ENCODE measurements at regions not wholly inside any gene's neighbourhood (a gene's known extent, or its start where the extent isn't known, plus 50 kb on each side); places are given as distances from the start of the nearest gene placed in this dataset.

DNA sequence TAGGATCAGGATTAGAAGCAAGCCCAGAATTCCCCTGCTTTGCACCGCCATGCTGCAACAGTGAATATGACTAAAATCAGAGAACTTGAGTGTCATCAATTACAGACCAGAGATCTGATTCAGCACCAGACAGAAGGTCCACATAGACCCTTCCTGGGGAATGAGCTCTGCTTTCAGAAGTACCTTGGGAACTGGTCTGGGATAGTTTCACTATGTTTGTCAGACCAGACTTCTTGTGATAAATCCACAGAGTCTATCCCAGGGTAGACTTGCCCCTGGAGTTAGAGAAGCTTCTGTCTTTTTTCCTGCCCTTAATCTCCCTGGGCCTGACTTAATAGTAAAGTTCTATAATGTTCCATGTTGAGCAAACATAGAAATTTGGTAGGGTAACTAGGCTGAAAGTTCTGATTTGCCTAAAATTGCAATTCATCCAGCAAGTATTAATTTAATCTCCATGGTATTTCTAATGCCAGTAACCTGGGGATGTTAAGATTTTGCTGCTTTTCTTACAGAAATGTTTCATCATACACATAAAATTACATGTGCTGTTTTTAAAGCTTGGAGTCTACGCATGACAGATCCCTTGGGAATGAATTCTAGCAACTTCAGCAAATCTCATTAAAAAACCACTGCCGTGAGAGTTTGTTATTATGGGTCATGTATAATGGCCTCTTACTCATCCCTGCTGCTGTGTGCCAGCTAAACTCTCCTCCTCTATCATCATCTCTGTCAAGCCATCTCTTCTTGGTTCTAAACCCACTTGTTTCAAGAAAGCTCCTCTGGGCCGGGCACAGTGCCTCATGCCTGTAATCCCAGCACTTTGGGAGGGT, 61.3 kb upstream of the METAP2 start:
- TF ChIP-seq POLR2A (IDR thresholded peaks at IDR 0.05; ENCODE audit: low read length) (no peak), GATA1 (IDR thresholded peaks at IDR 0.05; ENCODE audit: low read depth, low read length) (no peak)
